Neutrophil (primary cell): ENCODE measurements at regions not wholly inside any gene's neighbourhood (a gene's known extent, or its start where the extent isn't known, plus 50 kb on each side); places are given as distances from the start of the nearest gene placed in this dataset.
"Not testable (repeated sequence)": the region's sequence is repeated elsewhere in the genome, so short reads cannot be mapped to it uniquely, and the experiment has no call there.

Source experiments
- H3K27ac ChIP-seq: fragments of 200-600 bp; sonication (generic); 2 replicates; pipeline ENCODE4 v1.5.1; 2016; ENCODE audit warnings: mild to moderate bottlenecking, moderate library complexity
- H3K27me3 ChIP-seq: fragments of 200-600 bp; sonication (generic); 2 replicates; pipeline ENCODE4 v1.6.0; 2016; ENCODE audit warnings: mild to moderate bottlenecking
- H3K36me3 ChIP-seq: fragments of 200-600 bp; sonication (generic); 2 replicates; pipeline ENCODE4 v1.5.1; 2017
- H3K4me1 ChIP-seq, 2 experiments: fragments of 200-600 bp in 1 of 2; sonication (generic) in 1 of 2; 1 replicate in 1 of 2; 2 replicates in 1 of 2; pipeline versions ENCODE4 v1.5.1 to v1.6.1; 2013 to 2016; ENCODE audit warnings: low read depth in 1 of 2, low read length in 1 of 2, mild to moderate bottlenecking in 1 of 2, moderate library complexity in 1 of 2; ENCODE audit not compliant: control insufficient read depth in 1 of 2, insufficient read depth in 1 of 2
- H3K4me3 ChIP-seq, 2 experiments: fragments of 200-600 bp in 1 of 2; sonication (generic) in 1 of 2; 1 replicate in 1 of 2; 2 replicates in 1 of 2; pipeline ENCODE4 v1.5.1; 2013 to 2016; ENCODE audit warnings: low read depth in 1 of 2, low read length in 1 of 2, mild to moderate bottlenecking in 1 of 2, moderate library complexity in 1 of 2
- H3K9me3 ChIP-seq: fragments of 200-600 bp; sonication (generic); 2 replicates; pipeline ENCODE4 v1.5.1; 2016
- TF ChIP-seq, protein P1 (sequence below): fragments of 200-600 bp; sonication (generic); IDR thresholded peaks from 2 replicates; pipeline ENCODE4 v1.5.1; 2016; ENCODE audit warnings: antibody characterized with exemption

DNA sequence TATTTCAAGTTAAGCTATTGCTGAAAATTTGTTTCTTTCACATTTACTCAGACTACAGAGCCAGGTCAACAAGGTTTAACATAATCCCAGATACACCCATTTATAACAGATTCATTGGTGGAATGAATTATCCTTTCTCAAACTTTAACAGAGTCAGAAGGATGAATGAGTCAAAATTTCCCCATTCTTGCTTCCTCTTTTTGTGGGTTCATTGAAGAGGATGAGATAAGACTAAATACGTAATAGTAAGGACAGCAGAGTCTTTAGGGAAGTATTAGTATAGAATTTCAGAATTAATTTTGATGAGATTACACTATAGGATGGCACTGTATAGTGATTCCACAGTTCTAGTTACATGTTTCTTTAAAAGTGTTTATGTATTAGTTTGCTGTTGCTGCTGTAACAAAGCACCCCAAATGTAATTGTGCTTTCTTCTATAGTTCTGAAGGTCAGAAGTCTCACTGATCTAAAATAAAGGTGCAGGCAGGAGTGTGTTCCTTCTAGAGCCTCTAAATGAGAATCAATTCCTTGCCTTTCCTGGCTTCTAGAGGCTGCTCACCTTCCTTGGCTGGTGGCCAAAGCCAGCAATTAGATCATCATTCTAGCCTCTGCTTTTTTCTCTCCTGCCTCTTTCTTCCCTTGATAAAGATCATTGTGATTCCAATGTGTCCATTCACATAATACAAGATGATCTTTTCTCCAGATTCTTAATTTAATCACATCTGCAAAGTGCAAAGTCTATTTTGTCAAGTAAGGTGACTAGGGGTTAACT, 309.3 kb upstream of the PIK3C3 start:
- H3K9me3 ChIP-seq, result no peaks in the 10 kb centered on the region
- TF ChIP-seq, protein P1, sequence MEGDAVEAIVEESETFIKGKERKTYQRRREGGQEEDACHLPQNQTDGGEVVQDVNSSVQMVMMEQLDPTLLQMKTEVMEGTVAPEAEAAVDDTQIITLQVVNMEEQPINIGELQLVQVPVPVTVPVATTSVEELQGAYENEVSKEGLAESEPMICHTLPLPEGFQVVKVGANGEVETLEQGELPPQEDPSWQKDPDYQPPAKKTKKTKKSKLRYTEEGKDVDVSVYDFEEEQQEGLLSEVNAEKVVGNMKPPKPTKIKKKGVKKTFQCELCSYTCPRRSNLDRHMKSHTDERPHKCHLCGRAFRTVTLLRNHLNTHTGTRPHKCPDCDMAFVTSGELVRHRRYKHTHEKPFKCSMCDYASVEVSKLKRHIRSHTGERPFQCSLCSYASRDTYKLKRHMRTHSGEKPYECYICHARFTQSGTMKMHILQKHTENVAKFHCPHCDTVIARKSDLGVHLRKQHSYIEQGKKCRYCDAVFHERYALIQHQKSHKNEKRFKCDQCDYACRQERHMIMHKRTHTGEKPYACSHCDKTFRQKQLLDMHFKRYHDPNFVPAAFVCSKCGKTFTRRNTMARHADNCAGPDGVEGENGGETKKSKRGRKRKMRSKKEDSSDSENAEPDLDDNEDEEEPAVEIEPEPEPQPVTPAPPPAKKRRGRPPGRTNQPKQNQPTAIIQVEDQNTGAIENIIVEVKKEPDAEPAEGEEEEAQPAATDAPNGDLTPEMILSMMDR, result no peak
- H3K4me3 ChIP-seq, result no peak overlapping the region
- no peaks in the 10 kb centered on the region for H3K27me3 ChIP-seq
- no peak overlapping the region for H3K27ac ChIP-seq
- no peaks in the 10 kb centered on the region for H3K4me1 ChIP-seq
- no peaks in the 10 kb centered on the region for H3K36me3 ChIP-seq

DNA sequence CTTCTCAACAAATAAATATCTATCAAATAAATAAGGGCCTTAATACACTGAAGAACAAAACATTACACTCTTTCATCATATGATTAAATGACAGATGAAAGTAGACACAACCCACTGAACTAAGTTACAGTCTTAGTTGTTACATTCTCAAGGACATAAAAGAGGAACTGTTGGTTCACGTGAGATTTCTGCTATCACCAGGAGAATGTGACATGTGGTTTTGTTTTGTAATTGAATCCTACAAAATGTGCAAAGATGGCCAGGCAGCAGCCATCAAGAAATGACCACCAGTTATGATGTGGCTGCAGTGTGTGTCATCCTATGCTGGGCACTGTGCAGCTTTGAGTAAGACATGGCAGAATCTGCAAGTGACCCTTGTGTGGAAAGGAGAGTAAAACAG, 310.6 kb upstream of the PIK3C3 start:
- TF ChIP-seq, protein P1, result no peak
- no peaks in the 10 kb centered on the region for H3K27me3 ChIP-seq
- H3K9me3 ChIP-seq, result no peaks in the 10 kb centered on the region
- no peak overlapping the region for H3K4me3 ChIP-seq
- H3K36me3 ChIP-seq, result no peaks in the 10 kb centered on the region
- no peaks in the 10 kb centered on the region for H3K4me1 ChIP-seq
- no peak overlapping the region for H3K27ac ChIP-seq

DNA sequence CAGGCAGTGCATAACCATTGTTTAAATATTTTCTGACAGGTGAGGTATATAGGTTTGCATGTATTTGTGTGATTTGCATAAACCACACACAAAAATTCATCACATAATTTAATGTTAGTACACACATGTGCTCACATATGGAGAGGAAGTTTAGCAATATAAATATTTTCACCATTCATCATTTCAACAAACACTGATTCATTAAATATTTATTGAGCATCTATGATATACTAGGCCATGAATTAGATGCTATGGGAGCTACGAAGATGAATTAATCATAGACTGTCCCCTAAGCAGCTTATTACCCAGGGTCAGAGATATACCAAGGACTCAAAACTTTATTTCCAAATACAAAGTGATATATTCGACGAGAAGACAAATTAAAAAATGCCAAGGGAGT, 311.6 kb upstream of the PIK3C3 start:
- Histone ChIP-seq H3K4me3 (no peak overlapping the region), H3K27me3 (no peaks in the 10 kb centered on the region), H3K27ac (no peak overlapping the region), H3K4me1 (no peaks in the 10 kb centered on the region), H3K9me3 (no peaks in the 10 kb centered on the region), H3K36me3 (no peaks in the 10 kb centered on the region)
- TF ChIP-seq, protein P1, result no peak

DNA sequence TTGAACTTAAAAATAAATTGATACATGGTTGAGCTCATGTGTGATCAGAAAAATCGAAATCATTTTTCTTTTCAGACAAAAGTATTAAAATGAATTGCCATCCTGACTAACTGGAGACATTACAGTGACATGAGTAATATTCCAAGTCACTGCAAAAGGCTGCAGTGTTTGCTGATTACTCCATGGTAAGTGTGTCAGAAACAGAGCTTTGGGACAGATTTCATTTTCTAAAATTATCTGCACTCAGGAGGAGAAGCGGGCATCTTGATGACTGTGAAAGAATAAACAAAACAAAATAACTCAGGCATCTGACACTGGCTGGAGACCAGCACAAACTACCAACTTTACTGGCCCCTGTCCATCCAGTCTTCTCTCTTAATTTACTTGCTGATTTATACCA, 312.3 kb upstream of the PIK3C3 start:
- H3K9me3 ChIP-seq, result no peaks in the 10 kb centered on the region
- no peaks in the 10 kb centered on the region for H3K27me3 ChIP-seq
- H3K27ac ChIP-seq, result no peak overlapping the region
- no peaks in the 10 kb centered on the region for H3K36me3 ChIP-seq
- H3K4me3 ChIP-seq, result no peak overlapping the region
- H3K4me1 ChIP-seq, result no peaks in the 10 kb centered on the region
- TF ChIP-seq, protein P1, result no peak

DNA sequence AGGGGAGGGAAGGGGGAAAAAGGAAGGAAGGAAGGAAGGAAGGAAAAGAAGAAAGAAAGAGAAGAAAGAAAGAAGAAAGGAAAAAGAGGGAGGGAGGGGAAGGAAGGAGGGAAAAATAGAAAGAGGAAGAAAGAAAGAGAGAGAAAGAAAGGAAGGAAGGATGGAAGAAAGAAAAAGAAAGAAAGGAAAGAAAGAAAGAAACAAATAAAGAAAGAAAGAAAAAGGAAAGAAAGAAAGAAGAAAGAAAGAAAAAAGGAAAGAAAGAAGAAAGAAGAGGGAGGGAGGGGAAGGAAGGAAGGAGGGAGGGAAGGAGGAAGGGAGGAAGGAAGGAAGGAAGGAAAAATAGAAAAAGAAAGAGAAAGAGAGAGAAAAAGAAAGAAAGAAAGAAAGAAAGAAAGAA, 315.8 kb upstream of the PIK3C3 start:
- no peak overlapping the region for H3K4me3 ChIP-seq
- no peaks in the 10 kb centered on the region for H3K9me3 ChIP-seq
- H3K27ac ChIP-seq, result no peak overlapping the region
- H3K27me3 ChIP-seq, result no peaks in the 10 kb centered on the region
- TF ChIP-seq, protein P1, result no peak
- H3K36me3 ChIP-seq, result no peaks in the 10 kb centered on the region
- no peaks in the 10 kb centered on the region for H3K4me1 ChIP-seq

DNA sequence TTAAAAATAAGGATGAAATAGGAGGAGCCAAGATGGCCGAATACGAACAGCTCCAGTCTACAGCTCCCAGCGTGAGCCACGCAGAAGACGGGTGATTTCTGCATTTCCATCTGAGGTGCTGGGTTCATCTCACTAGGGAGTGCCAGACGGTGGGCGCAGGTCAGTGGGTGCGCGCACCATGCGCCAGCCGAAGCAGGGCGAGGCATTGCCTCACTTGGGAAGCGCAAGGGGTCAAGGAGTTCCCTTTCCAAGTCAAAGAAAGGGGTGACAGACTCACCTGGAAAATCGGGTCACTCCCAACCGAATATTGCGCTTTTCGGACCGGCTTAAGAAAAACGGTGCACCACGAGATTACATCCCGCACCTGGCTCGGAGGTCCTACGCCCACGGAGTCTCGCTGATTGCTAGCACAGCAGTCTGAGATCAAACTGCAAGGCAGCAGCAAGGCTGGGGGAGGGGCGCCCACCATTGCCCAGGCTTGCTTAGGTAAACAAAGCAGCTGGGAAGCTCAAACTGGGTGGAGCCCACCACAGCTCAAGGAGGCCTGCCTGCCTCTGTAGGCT, 323.2 kb upstream of the PIK3C3 start:
- H3K27me3 ChIP-seq, H3K4me1 ChIP-seq, H3K36me3 ChIP-seq, H3K27ac ChIP-seq, H3K4me3 ChIP-seq, H3K9me3 ChIP-seq: not testable (repeated sequence)
